C4-2B (cell line): ENCODE measurements at regions not wholly inside any gene's neighbourhood (a gene's known extent, or its start where the extent isn't known, plus 50 kb on each side); places are given as distances from the start of the nearest gene placed in this dataset.
"Not testable (repeated sequence)": the region's sequence is repeated elsewhere in the genome, so short reads cannot be mapped to it uniquely, and the experiment has no call there.

Experiments
- CTCF ChIP-seq: fragments of 450-650 bp; conservative IDR thresholded peaks from 2 replicates; pipeline ENCODE4 v1.5.1; 2017; ENCODE audit warnings: mild to moderate bottlenecking
- ZFX ChIP-seq: fragments of 450-650 bp; IDR thresholded peaks from 2 replicates; pipeline ENCODE4 v1.6.1; 2017

- not testable (repeated sequence) for TF ChIP-seq ZFX, CTCF
These were observed 163.5 kb downstream of the PHF8 start for GRCh38 chrX:53880786-53881185.
